Ovary (tissue), 7 donors: ENCODE measurements at regions not wholly inside any gene's neighbourhood (a gene's known extent, or its start where the extent isn't known, plus 50 kb on each side); places are given as distances from the start of the nearest gene placed in this dataset.

Experiments used
- DNase-seq, 5 donors: peaks; one replicate each; pipeline ENCODE4 v3.0.0-alpha.2; 2019 to 2020
- H3K27ac ChIP-seq, 2 donors: fragments of 200-600 bp; one replicate each; pipeline versions ENCODE4 v1.5.1 to v1.8.0; 2019 to 2022
- H3K27me3 ChIP-seq: fragments of 200-600 bp; one replicate; pipeline ENCODE4 v1.8.0; 2022
- H3K36me3 ChIP-seq: fragments of 200-600 bp; sonication (generic); one replicate; pipeline ENCODE4 v1.5.1; 2019
- H3K4me1 ChIP-seq: one replicate; pipeline ENCODE4 v1.8.1; 2013; ENCODE audit warnings: mild to moderate bottlenecking, moderate library complexity; ENCODE audit not compliant: insufficient read depth
- H3K4me3 ChIP-seq: fragments of 200-600 bp; sonication (generic); one replicate; pipeline ENCODE4 v1.5.1; 2017
- H3K9me3 ChIP-seq, 2 donors: fragments of 200-600 bp in 1 of 2; sonication (generic) in 1 of 2; one replicate each; pipeline versions ENCODE4 v1.5.1 to v1.8.1; 2013 to 2019; ENCODE audit warnings: mild to moderate bottlenecking in 1 of 2, moderate library complexity in 1 of 2
- EP300 ChIP-seq: sonication (generic); formaldehyde crosslinking; IDR thresholded peaks from one replicate; pipeline ENCODE4 v1.6.1; 2017; ENCODE audit warnings: antibody characterized with exemption
- POLR2A ChIP-seq: fragments of 450-650 bp; IDR thresholded peaks from one replicate; pipeline ENCODE4 v1.6.1; 2017; ENCODE audit warnings: antibody characterized with exemption, mild to moderate bottlenecking, moderate library complexity
- WGBS, 3 donors: extraction: QIAGEN DNeasy Blood & Tissue Kit in 1 of 3; methylation state at CpG; one replicate each; pipeline versions ENCODE4 v1.1.5 to v1.1.7; 2013 to 2017; 5-methylcytosine and 5-hydroxymethylcytosine counted together
- intact Hi-C, 4 donors: fragments of 100-400 bp; cut with DNase I; formaldehyde crosslinking; loops; one replicate each; pipeline versions ENCODE4 v1.11.0 to v1.15.1; 2022 to 2023
- TF ChIP-seq, protein P1 (sequence below), 3 donors: fragments of 450-650 bp in 2 of 3; fragments of 200-600 bp in 1 of 3; IDR thresholded peaks; one replicate each; pipeline versions ENCODE4 v1.5.1 to v1.8.0; 2016 to 2022; ENCODE audit warnings: antibody characterized with exemption in 3 of 3, mild to moderate bottlenecking in 1 of 3
- donor health status: DM: no; HTN: no; CAD: no; lungs with moderate emphysema.
- donor health status: DM: no; HTN: no; CAD: no.
- donor health status: Bipolar disorder and iron deficiency.
- donor health status: DM: no; HTN: no; CAD: no.
- donor health status: DM: yes; HTN: yes; CAD: no.

DNA sequence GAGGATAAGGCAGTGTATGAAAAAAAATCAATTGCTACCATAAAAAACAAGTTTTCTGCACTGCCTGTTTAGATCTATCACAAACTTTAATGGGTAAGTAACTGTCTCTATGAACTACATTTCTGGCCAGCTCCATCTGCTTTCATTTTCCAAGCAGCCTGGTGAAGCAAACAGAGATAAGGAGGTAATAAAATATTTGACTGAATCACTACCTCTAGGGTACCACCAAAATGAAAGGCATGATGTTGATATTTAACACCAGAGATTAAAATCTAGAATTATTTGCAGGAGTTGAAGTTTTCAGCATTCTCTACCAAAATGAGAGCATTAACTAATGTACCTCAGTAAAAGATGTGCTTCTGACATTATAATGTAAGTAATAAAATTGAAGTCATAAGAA lies 863.5 kb upstream of the MGAT4C start:
- intact Hi-C loops: no loop called here
- Histone ChIP-seq H3K4me1 (no peaks in the 10 kb centered on the region), H3K27ac (no peak overlapping the region), H3K4me3 (no peak overlapping the region), H3K9me3 (no peaks in the 10 kb centered on the region), H3K27me3 (no peaks in the 10 kb centered on the region), H3K36me3 (no peaks in the 10 kb centered on the region)
- no peak for DNase-seq
- TF ChIP-seq EP300: no peak
- no peak for TF ChIP-seq POLR2A
- TF ChIP-seq, protein P1, sequence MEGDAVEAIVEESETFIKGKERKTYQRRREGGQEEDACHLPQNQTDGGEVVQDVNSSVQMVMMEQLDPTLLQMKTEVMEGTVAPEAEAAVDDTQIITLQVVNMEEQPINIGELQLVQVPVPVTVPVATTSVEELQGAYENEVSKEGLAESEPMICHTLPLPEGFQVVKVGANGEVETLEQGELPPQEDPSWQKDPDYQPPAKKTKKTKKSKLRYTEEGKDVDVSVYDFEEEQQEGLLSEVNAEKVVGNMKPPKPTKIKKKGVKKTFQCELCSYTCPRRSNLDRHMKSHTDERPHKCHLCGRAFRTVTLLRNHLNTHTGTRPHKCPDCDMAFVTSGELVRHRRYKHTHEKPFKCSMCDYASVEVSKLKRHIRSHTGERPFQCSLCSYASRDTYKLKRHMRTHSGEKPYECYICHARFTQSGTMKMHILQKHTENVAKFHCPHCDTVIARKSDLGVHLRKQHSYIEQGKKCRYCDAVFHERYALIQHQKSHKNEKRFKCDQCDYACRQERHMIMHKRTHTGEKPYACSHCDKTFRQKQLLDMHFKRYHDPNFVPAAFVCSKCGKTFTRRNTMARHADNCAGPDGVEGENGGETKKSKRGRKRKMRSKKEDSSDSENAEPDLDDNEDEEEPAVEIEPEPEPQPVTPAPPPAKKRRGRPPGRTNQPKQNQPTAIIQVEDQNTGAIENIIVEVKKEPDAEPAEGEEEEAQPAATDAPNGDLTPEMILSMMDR (IDR thresholded peaks at IDR 0.05): no peak

DNA sequence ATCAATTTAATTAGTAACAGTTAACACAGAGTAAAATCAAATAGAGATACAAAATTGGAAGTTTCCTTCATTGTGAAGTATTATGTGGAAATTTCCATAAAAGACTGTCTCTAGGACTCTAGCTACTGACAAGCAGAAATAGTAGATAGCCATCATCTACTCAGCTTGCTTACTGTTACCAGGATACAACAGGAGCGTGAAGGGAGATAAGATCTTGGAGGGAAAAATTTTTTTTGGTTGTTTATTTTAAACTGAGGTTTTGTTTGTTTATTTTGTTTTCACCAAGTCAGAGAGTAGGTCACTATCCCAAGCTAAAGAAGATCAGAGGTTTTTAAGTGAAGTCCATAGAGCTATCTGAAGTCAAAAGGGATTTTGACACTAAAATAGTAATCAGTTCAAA lies 861.3 kb upstream of the MGAT4C start:
- no peak overlapping the region for H3K4me3 ChIP-seq
- intact Hi-C loops: no loop called here
- TF ChIP-seq POLR2A (no peak), EP300 (no peak)
- TF ChIP-seq, protein P1 (IDR thresholded peaks at IDR 0.05): no peak
- H3K9me3 ChIP-seq: no peaks in the 10 kb centered on the region
- WGBS, 3 donors: 69 to 76% (median 70%) methylated on average over 1 of the region's 1 CpG
- H3K4me1 ChIP-seq: no peaks in the 10 kb centered on the region
- no peaks in the 10 kb centered on the region for H3K36me3 ChIP-seq
- H3K27me3 ChIP-seq: no peaks in the 10 kb centered on the region
- no peak overlapping the region for H3K27ac ChIP-seq
- no peak for DNase-seq

DNA sequence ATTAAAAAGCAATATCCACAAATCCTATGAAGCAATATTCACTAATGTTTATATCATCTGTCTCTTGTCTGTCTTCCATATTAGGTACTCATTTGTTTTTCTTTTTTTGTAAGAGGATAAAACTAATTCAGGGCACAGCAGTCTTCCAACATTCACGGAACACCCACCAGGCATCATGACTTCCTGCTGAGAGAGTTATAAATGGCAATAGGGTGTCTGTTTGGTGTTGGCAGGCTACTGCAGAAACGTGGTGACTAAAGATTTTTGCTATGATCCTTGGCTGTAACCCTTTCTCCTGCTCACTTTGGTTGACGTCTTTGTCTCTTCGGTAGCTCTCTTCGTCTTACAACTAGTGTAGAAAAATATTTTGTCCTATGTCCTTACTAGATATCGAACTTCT lies 860.6 kb upstream of the MGAT4C start:
- H3K27me3 ChIP-seq: no peaks in the 10 kb centered on the region
- H3K4me1 ChIP-seq: no peaks in the 10 kb centered on the region
- H3K27ac ChIP-seq: no peak overlapping the region
- no peaks in the 10 kb centered on the region for H3K9me3 ChIP-seq
- WGBS, 3 donors: 76 to 79% (median 79%) methylated on average over 6 of the region's 6 CpGs
- no peak overlapping the region for H3K4me3 ChIP-seq
- DNase-seq: no peak
- H3K36me3 ChIP-seq: no peaks in the 10 kb centered on the region
- intact Hi-C loops: no loop called here
- no peak for TF ChIP-seq EP300
- TF ChIP-seq, protein P1 (IDR thresholded peaks at IDR 0.05): no peak
- no peak for TF ChIP-seq POLR2A

DNA sequence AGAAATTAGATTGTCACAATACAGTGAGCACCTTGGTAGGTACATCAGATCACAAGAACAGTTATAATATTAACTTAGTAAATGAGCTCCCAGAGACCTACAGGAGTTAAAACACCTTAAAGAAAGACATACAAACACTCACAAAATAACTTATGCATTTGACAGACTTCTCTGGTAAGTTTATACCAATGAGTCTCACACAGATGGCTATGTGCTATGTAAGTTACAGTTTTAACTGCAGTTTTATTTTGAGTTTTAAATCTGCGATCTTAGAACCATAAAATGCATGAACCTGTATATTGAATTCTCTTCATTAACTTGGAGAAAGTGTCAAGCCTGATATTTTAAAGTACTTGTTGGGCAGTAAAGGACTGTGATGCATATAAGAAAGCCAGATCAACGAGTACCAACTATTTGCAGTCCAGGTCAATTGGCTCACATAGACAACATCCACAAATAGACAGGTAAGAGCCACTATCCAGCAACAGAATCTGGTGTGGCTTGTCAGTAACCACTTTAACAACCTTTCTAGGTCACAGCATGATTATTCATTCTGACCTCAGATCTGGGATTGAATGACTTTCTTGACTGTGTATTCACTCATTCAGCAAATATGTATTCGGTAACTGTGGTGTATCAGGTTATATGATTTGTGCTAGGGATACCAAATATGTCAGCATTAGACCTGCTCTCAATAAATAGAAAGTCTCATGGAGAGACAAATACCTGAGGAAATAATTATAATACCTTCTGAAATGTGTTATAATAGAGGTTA lies 856.6 kb upstream of the MGAT4C start:
- Histone ChIP-seq H3K27ac (no peak overlapping the region), H3K27me3 (no peaks in the 10 kb centered on the region), H3K36me3 (no peaks in the 10 kb centered on the region), H3K4me1 (no peaks in the 10 kb centered on the region), H3K9me3 (no peaks in the 10 kb centered on the region), H3K4me3 (no peak overlapping the region)
- TF ChIP-seq POLR2A: no peak
- TF ChIP-seq, protein P1 (IDR thresholded peaks at IDR 0.05): no peak
- TF ChIP-seq EP300: no peak
- intact Hi-C loops: no loop called here
- 89 to 93% (median 91%) methylated on average over 3 of the region's 3 CpGs for WGBS, 3 donors
- no peak for DNase-seq
